Astrocyte (in vitro differentiated cells and primary cell): ENCODE measurements at regions not wholly inside any gene's neighbourhood (a gene's known extent, or its start where the extent isn't known, plus 50 kb on each side); places are given as distances from the start of the nearest gene placed in this dataset.
"Not testable (repeated sequence)": the region's sequence is repeated elsewhere in the genome, so short reads cannot be mapped to it uniquely, and the experiment has no call there.

ENCODE experiments used
- DNase-seq: peaks from one replicate; pipeline ENCODE4 v3.0.0-alpha.2; 2010; ENCODE audit warnings: low read depth
- FAIRE-seq: peaks from 2 replicates; lab custom pipeline; 2011; peaks lifted over from hg19 to GRCh38; lab: Jason Lieb, UNC
- H2AFZ ChIP-seq: 2 replicates; pipeline ENCODE4 v1.6.0; 2012; ENCODE audit warnings: low read depth, low read length, inconsistent platforms
- H3K27ac ChIP-seq: 2 replicates; pipeline ENCODE4 v1.5.1; 2011; ENCODE audit warnings: low read depth, low read length, inconsistent platforms
- H3K27me3 ChIP-seq: 2 replicates; pipeline ENCODE4 v1.6.0; 2011; ENCODE audit warnings: low read length, inconsistent platforms; ENCODE audit not compliant: insufficient read depth
- H3K36me3 ChIP-seq: 2 replicates; pipeline ENCODE4 v1.5.1; 2011; ENCODE audit warnings: low read length, inconsistent platforms; ENCODE audit not compliant: insufficient read depth
- H3K4me1 ChIP-seq: 2 replicates; pipeline ENCODE4 v1.5.1; 2011; ENCODE audit warnings: low read length, inconsistent platforms; ENCODE audit not compliant: insufficient read depth
- H3K4me2 ChIP-seq: 2 replicates; pipeline ENCODE4 v1.6.0; 2012; ENCODE audit warnings: low read length, inconsistent platforms
- H3K4me3 ChIP-seq: 2 replicates; pipeline ENCODE4 v1.5.1; 2011; ENCODE audit warnings: low read depth, mild to moderate bottlenecking, low read length, inconsistent platforms; ENCODE audit not compliant: insufficient read depth
- H3K79me2 ChIP-seq: 2 replicates; pipeline ENCODE4 v1.6.0; 2012; ENCODE audit warnings: mild to moderate bottlenecking, low read length, inconsistent platforms; ENCODE audit not compliant: insufficient read depth
- H3K9ac ChIP-seq: 2 replicates; pipeline ENCODE4 v1.6.0; 2012; ENCODE audit warnings: mild to moderate bottlenecking, low read length, inconsistent platforms
- H3K9me3 ChIP-seq: 2 replicates; pipeline ENCODE4 v1.5.1; 2012; ENCODE audit warnings: low read depth, mild to moderate bottlenecking, low read length, inconsistent platforms; ENCODE audit not compliant: insufficient read depth
- H4K20me1 ChIP-seq: 2 replicates; pipeline ENCODE4 v1.6.0; 2012; ENCODE audit warnings: low read length, inconsistent platforms; ENCODE audit not compliant: insufficient read depth
- H3K27ac Mint-ChIP-seq: one replicate; pipeline ENCODE4 v1.8.0; 2021; ENCODE audit warnings: mild to moderate bottlenecking, mixed read lengths; ENCODE audit not compliant: unreplicated experiment
- H3K27me3 Mint-ChIP-seq: one replicate; pipeline ENCODE4 v1.8.0; 2021; ENCODE audit warnings: low read depth, mixed read lengths; ENCODE audit not compliant: unreplicated experiment
- H3K36me3 Mint-ChIP-seq: one replicate; pipeline ENCODE4 v1.8.0; 2021; ENCODE audit warnings: low read depth, mixed read lengths; ENCODE audit not compliant: unreplicated experiment
- H3K4me1 Mint-ChIP-seq: one replicate; pipeline ENCODE4 v1.8.0; 2021; ENCODE audit warnings: low read depth, mixed read lengths; ENCODE audit not compliant: unreplicated experiment
- H3K4me3 Mint-ChIP-seq: one replicate; pipeline ENCODE4 v1.8.0; 2021; ENCODE audit warnings: mild to moderate bottlenecking, moderate library complexity, mixed read lengths; ENCODE audit not compliant: unreplicated experiment
- H3K9me3 Mint-ChIP-seq: one replicate; pipeline ENCODE4 v1.8.0; 2021; ENCODE audit warnings: mild to moderate bottlenecking, mixed read lengths; ENCODE audit not compliant: unreplicated experiment
- CTCF ChIP-seq: IDR thresholded peaks from 2 replicates; pipeline ENCODE4 v1.5.1; 2011; ENCODE audit warnings: low read depth, mild to moderate bottlenecking, inconsistent platforms, low read length, moderate library complexity; ENCODE audit not compliant: insufficient read depth
- EZH2 ChIP-seq: IDR thresholded peaks from 2 replicates; pipeline ENCODE4 v1.6.1; 2012; ENCODE audit warnings: mild to moderate bottlenecking, low read length, inconsistent platforms; ENCODE audit not compliant: insufficient read depth

GRCh38 chr10:26365681-26366358 is 72.3 kb upstream of the APBB1IP start:
- H3K27me3 ChIP-seq: no peaks in the 10 kb centered on the region
- no peak overlapping the region for H3K27ac Mint-ChIP-seq
- no peaks in the 10 kb centered on the region for H3K36me3 ChIP-seq
- H3K4me2 ChIP-seq: no peak overlapping the region
- peaks cover 12% of the 10 kb centered on the region for H3K27me3 Mint-ChIP-seq
- H3K9me3 Mint-ChIP-seq: peaks cover 4% of the 10 kb centered on the region
- no peaks in the 10 kb centered on the region for H3K36me3 Mint-ChIP-seq
- peaks cover 2% of the 10 kb centered on the region for H3K4me1 Mint-ChIP-seq
- no peaks in the 10 kb centered on the region for H3K79me2 ChIP-seq
- no peak overlapping the region for H3K4me3 Mint-ChIP-seq
- no peak for DNase-seq
- no peak for TF ChIP-seq EZH2
- no peak for TF ChIP-seq CTCF
- no peak overlapping the region for H3K4me3 ChIP-seq
- no peak overlapping the region for H2AFZ ChIP-seq
- FAIRE-seq: no peak
- H3K9ac ChIP-seq: no peak overlapping the region
- H3K4me1 ChIP-seq: no peaks in the 10 kb centered on the region
- no peaks in the 10 kb centered on the region for H4K20me1 ChIP-seq
- H3K27ac ChIP-seq: no peak overlapping the region
- H3K9me3 ChIP-seq: no peaks in the 10 kb centered on the region

DNA sequence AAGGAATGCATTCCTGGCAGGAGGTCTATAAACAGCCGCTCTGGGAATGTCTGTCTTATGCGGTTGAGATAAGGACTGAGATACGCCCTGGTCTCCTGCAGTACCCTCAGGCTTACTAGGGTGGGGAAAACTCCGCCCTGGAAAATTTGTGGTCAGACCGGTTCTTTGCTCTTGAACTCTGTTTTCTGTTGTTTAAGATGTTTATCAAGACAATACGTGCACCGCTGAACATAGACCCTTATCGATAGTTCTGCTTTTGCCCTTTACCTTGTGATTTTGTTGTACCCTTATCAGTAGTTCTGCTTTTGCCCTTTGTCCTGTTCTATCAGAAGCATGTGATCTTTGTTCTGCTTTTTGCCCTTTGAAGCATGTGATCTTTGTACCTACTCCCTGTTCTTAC is 71.1 kb upstream of the APBB1IP start:
- H3K27ac Mint-ChIP-seq, H3K27ac ChIP-seq, H3K4me2 ChIP-seq, H3K4me1 ChIP-seq, H3K79me2 ChIP-seq, H4K20me1 ChIP-seq, H3K4me3 ChIP-seq, DNase-seq, H3K4me1 Mint-ChIP-seq, H3K27me3 ChIP-seq, H3K4me3 Mint-ChIP-seq, H3K36me3 ChIP-seq, H3K9me3 ChIP-seq, H3K9me3 Mint-ChIP-seq, H3K9ac ChIP-seq, H2AFZ ChIP-seq, FAIRE-seq, H3K36me3 Mint-ChIP-seq: not testable (repeated sequence)
- peaks cover 12% of the 10 kb centered on the region for H3K27me3 Mint-ChIP-seq

GRCh38 chr10:26367771-26368170 is 70.4 kb upstream of the APBB1IP start:
- peaks cover 12% of the 10 kb centered on the region for H3K27me3 Mint-ChIP-seq
- no peak for TF ChIP-seq CTCF
- no peak for TF ChIP-seq EZH2
- H3K4me3 Mint-ChIP-seq: no peak overlapping the region
- no peaks in the 10 kb centered on the region for H3K79me2 ChIP-seq
- no peaks in the 10 kb centered on the region for H3K27me3 ChIP-seq
- no peak overlapping the region for H3K4me3 ChIP-seq
- no peak overlapping the region for H3K27ac ChIP-seq
- DNase-seq (peak; percentile 14), FAIRE-seq (no peak)
- no peaks in the 10 kb centered on the region for H3K9me3 ChIP-seq
- peaks cover 4% of the 10 kb centered on the region for H3K9me3 Mint-ChIP-seq
- no peak overlapping the region for H2AFZ ChIP-seq
- H3K4me1 ChIP-seq: no peaks in the 10 kb centered on the region
- H3K4me2 ChIP-seq: no peak overlapping the region
- H3K4me1 Mint-ChIP-seq: peaks cover 2% of the 10 kb centered on the region
- H3K27ac Mint-ChIP-seq: no peak overlapping the region
- H3K36me3 Mint-ChIP-seq: no peaks in the 10 kb centered on the region
- no peaks in the 10 kb centered on the region for H4K20me1 ChIP-seq
- no peaks in the 10 kb centered on the region for H3K36me3 ChIP-seq
- no peak overlapping the region for H3K9ac ChIP-seq
